ENCODE measurements at regions not wholly inside any gene's neighbourhood (a gene's known extent, or its start where the extent isn't known, plus 50 kb on each side); places are given as distances from the start of the nearest gene placed in this dataset.

DNA sequence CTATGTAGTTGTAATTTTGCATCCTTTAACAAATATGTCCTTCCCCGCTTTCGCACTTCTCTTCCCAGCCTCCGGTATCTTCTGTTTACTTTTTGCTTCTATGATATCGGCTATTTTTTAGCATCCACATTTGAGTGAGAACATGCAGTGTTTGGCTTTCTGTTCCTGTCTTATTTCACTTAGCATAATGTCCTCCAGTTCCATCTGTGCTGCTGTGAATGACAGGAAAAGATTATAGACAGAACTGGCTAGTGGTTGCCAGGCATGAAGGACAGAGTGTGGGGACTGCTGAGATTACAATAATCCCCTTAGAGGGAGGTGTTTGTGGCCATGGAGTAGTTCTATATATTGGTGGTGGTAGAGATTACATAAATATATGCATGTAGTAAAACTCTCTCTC, 588.6 kb downstream of the NLGN4X start:
- DNase-seq: no peak
- Histone ChIP-seq H3K36me3 (ENCODE audit: control insufficient read depth in 1 of 2, insufficient read depth in 2 of 2, low read length in 1 of 2) (no peaks in the 10 kb centered on the region), H3K9me3 (ENCODE audit: control insufficient read depth, low read length) (no peaks in the 10 kb centered on the region), H3K27ac (ENCODE audit: low read depth in 1 of 2, low read length in 2 of 2) (no peak overlapping the region), H3K27me3 (ENCODE audit: control insufficient read depth in 1 of 2, insufficient read depth in 2 of 2, low read length in 1 of 2) (no peaks in the 10 kb centered on the region), H3K4me1 (ENCODE audit: control insufficient read depth in 1 of 2, insufficient read depth in 2 of 2, low read length in 2 of 2) (no peaks in the 10 kb centered on the region), H3K4me3 (ENCODE audit: low read length in 2 of 2) (no peak overlapping the region)
- WGBS, 2 donors: 65 to 78% methylated on average over 4 of the region's 4 CpGs
- no peak for ATAC-seq (ENCODE audit: low FRiP score)
- intact Hi-C loops (cut with DNase I): no loop called here

DNA sequence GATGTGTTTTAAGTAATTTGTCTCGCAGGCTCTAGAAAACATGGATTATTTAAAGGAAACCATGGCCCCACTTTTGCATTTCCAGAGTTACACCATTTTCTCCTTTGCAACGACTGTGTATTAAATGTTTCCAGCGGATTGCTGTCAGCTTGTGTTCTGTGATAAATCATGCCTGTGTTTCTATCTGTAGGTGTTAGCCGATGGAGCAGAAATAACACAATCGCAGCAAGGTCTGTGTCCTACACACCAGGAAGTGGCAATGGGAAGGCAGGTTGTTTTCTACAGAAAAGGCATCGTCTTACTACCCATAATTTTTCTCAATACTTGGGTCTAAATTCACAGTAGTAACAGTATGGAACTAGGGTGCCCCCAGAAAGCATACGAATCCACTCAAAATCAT, 590.1 kb downstream of the NLGN4X start:
- H3K27me3 ChIP-seq (ENCODE audit: control insufficient read depth in 1 of 2, insufficient read depth in 2 of 2, low read length in 1 of 2): no peaks in the 10 kb centered on the region
- H3K27ac ChIP-seq (ENCODE audit: low read depth in 1 of 2, low read length in 2 of 2): no peak overlapping the region
- no peaks in the 10 kb centered on the region for H3K4me1 ChIP-seq (ENCODE audit: control insufficient read depth in 1 of 2, insufficient read depth in 2 of 2, low read length in 2 of 2)
- intact Hi-C loops (cut with DNase I): no loop called here
- WGBS, 2 donors: 73 to 78% methylated on average over 7 of the region's 7 CpGs
- no peak overlapping the region for H3K4me3 ChIP-seq (ENCODE audit: low read length in 2 of 2)
- no peaks in the 10 kb centered on the region for H3K36me3 ChIP-seq (ENCODE audit: control insufficient read depth in 1 of 2, insufficient read depth in 2 of 2, low read length in 1 of 2)
- ATAC-seq (ENCODE audit: low FRiP score) (no peak), DNase-seq (no peak)
- H3K9me3 ChIP-seq (ENCODE audit: control insufficient read depth, low read length): no peaks in the 10 kb centered on the region

- no peaks in the 10 kb centered on the region for H3K9me3 ChIP-seq (ENCODE audit: control insufficient read depth, low read length)
- H3K27ac ChIP-seq (ENCODE audit: low read depth in 1 of 2, low read length in 2 of 2): no peak overlapping the region
- ATAC-seq (ENCODE audit: low FRiP score): no peak
- no peaks in the 10 kb centered on the region for H3K36me3 ChIP-seq (ENCODE audit: control insufficient read depth in 1 of 2, insufficient read depth in 2 of 2, low read length in 1 of 2)
- H3K4me3 ChIP-seq (ENCODE audit: low read length in 2 of 2): no peak overlapping the region
- no peaks in the 10 kb centered on the region for H3K27me3 ChIP-seq (ENCODE audit: control insufficient read depth in 1 of 2, insufficient read depth in 2 of 2, low read length in 1 of 2)
- intact Hi-C loops (cut with DNase I): no loop called here
- no peaks in the 10 kb centered on the region for H3K4me1 ChIP-seq (ENCODE audit: control insufficient read depth in 1 of 2, insufficient read depth in 2 of 2, low read length in 2 of 2)
- DNase-seq: no peak
Observed at GRCh38 chrX:5632887-5633286, 595.8 kb downstream of the NLGN4X start.

DNA sequence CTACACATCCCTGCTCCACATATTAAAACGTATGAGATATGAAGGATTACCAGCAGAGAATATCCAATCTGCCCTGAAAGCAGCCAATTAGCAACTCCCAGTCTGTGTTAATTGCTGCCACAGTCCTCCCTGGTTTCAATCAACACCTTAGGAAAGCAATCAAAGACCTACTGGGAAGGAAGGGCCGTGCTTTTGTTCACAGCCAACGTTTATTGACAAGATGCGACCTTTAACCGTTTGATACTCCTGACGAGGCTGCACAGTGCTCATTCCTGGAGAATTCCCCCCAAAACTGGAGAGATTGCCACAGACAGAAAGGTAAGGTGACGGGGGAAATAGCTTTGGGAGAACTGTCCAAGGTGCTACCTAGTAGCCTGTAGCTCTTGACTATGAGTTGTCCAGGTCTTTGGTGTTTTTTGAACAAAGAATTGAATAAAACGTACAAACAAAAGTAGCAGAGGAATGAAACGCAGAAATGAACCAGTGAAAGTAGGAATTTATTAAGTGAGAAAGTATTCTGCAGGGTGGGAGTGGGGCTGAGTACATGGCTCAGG, 596.5 kb downstream of the NLGN4X start:
- no peak overlapping the region for H3K4me3 ChIP-seq (ENCODE audit: low read length in 2 of 2)
- no peaks in the 10 kb centered on the region for H3K27me3 ChIP-seq (ENCODE audit: control insufficient read depth in 1 of 2, insufficient read depth in 2 of 2, low read length in 1 of 2)
- no peaks in the 10 kb centered on the region for H3K9me3 ChIP-seq (ENCODE audit: control insufficient read depth, low read length)
- 29 to 35% methylated on average over 9 of the region's 9 CpGs for WGBS, 2 donors
- no peaks in the 10 kb centered on the region for H3K4me1 ChIP-seq (ENCODE audit: control insufficient read depth in 1 of 2, insufficient read depth in 2 of 2, low read length in 2 of 2)
- ATAC-seq (ENCODE audit: low FRiP score) (no peak), DNase-seq (no peak)
- intact Hi-C loops (cut with DNase I): no loop called here
- no peaks in the 10 kb centered on the region for H3K36me3 ChIP-seq (ENCODE audit: control insufficient read depth in 1 of 2, insufficient read depth in 2 of 2, low read length in 1 of 2)
- H3K27ac ChIP-seq (ENCODE audit: low read depth in 1 of 2, low read length in 2 of 2): no peak overlapping the region

DNA sequence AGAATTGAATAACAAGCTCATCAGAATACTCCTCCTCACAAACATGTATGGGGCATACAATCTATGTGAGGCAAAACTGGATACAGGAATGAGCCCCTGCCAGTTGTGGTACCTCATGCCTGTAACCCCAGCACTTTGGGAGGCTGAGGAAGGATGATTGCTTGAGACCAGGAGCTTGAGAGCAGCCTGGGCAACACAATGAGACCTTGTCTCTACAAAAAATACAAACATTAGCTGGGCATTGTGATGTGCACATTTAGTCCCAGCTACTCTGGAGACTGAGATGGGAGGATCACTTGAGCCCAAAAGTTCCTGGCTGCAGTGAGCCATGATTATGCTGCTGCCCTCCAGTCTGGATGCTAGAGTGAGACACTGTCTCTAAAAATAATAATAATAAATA, 611.0 kb downstream of the NLGN4X start:
- ATAC-seq (ENCODE audit: low FRiP score): no peak

DNA sequence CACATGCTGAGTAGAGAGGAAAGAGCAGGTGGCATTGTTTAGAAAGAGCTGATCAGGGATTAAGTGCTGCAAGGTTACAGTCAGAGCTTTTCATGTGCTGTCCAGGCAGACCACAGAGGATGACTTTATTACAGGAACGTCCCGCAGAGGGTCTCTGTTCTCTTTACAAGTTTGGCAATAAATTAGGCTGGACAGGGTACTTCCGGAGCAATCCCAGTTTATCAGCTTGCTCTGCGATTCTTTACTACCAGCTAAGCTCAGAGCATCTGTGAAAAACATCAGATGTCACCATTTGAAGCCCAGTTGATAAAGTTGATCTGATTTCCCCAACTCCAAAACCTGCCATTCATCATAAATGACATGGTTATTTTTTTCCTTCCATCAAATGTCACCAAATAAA, 633.1 kb downstream of the NLGN4X start:
- intact Hi-C loops (cut with DNase I): no loop called here
- Histone ChIP-seq H3K27me3 (ENCODE audit: control insufficient read depth in 1 of 2, insufficient read depth in 2 of 2, low read length in 1 of 2) (no peaks in the 10 kb centered on the region), H3K4me1 (ENCODE audit: control insufficient read depth in 1 of 2, insufficient read depth in 2 of 2, low read length in 2 of 2) (no peaks in the 10 kb centered on the region), H3K4me3 (ENCODE audit: low read length in 2 of 2) (no peak overlapping the region), H3K9me3 (ENCODE audit: control insufficient read depth, low read length) (no peaks in the 10 kb centered on the region), H3K27ac (ENCODE audit: low read depth in 1 of 2, low read length in 2 of 2) (no peak overlapping the region), H3K36me3 (ENCODE audit: control insufficient read depth in 1 of 2, insufficient read depth in 2 of 2, low read length in 1 of 2) (no peaks in the 10 kb centered on the region)
- ATAC-seq (ENCODE audit: low FRiP score) (no peak), DNase-seq (no peak)
- 4 to 5% methylated on average over 4 of the region's 4 CpGs for WGBS, 2 donors

More for the DNA sequence above, 611.0 kb downstream of the NLGN4X start:
- intact Hi-C loops (cut with DNase I): no loop called here
- H3K4me3 ChIP-seq (ENCODE audit: low read length in 2 of 2): no peak overlapping the region
- no peaks in the 10 kb centered on the region for H3K9me3 ChIP-seq (ENCODE audit: control insufficient read depth, low read length)
- H3K36me3 ChIP-seq (ENCODE audit: control insufficient read depth in 1 of 2, insufficient read depth in 2 of 2, low read length in 1 of 2): no peaks in the 10 kb centered on the region
- H3K4me1 ChIP-seq (ENCODE audit: control insufficient read depth in 1 of 2, insufficient read depth in 2 of 2, low read length in 2 of 2): no peaks in the 10 kb centered on the region
- no peak overlapping the region for H3K27ac ChIP-seq (ENCODE audit: low read depth in 1 of 2, low read length in 2 of 2)
- DNase-seq: no peak
- no peaks in the 10 kb centered on the region for H3K27me3 ChIP-seq (ENCODE audit: control insufficient read depth in 1 of 2, insufficient read depth in 2 of 2, low read length in 1 of 2)

GRCh38 chrX:5586726-5587125, 641.9 kb downstream of the NLGN4X start:
- H3K4me1 ChIP-seq (ENCODE audit: control insufficient read depth in 1 of 2, insufficient read depth in 2 of 2, low read length in 2 of 2): no peaks in the 10 kb centered on the region
- H3K27ac ChIP-seq (ENCODE audit: low read depth in 1 of 2, low read length in 2 of 2): no peak overlapping the region
- intact Hi-C loops (cut with DNase I): no loop called here
- no peaks in the 10 kb centered on the region for H3K27me3 ChIP-seq (ENCODE audit: control insufficient read depth in 1 of 2, insufficient read depth in 2 of 2, low read length in 1 of 2)
- no peaks in the 10 kb centered on the region for H3K36me3 ChIP-seq (ENCODE audit: control insufficient read depth in 1 of 2, insufficient read depth in 2 of 2, low read length in 1 of 2)
- no peaks in the 10 kb centered on the region for H3K9me3 ChIP-seq (ENCODE audit: control insufficient read depth, low read length)
- no peak for ATAC-seq (ENCODE audit: low FRiP score)
- no peak overlapping the region for H3K4me3 ChIP-seq (ENCODE audit: low read length in 2 of 2)
- DNase-seq: no peak

- WGBS, 2 donors: 55 to 56% methylated on average over 1 of the region's 1 CpG
- Histone ChIP-seq H3K27ac (ENCODE audit: low read depth in 1 of 2, low read length in 2 of 2) (no peak overlapping the region), H3K36me3 (ENCODE audit: control insufficient read depth in 1 of 2, insufficient read depth in 2 of 2, low read length in 1 of 2) (no peaks in the 10 kb centered on the region), H3K4me3 (ENCODE audit: low read length in 2 of 2) (no peak overlapping the region), H3K9me3 (ENCODE audit: control insufficient read depth, low read length) (no peaks in the 10 kb centered on the region), H3K4me1 (ENCODE audit: control insufficient read depth in 1 of 2, insufficient read depth in 2 of 2, low read length in 2 of 2) (no peaks in the 10 kb centered on the region), H3K27me3 (ENCODE audit: control insufficient read depth in 1 of 2, insufficient read depth in 2 of 2, low read length in 1 of 2) (no peaks in the 10 kb centered on the region)
- ATAC-seq (ENCODE audit: low FRiP score) (no peak), DNase-seq (no peak)
- intact Hi-C loops (cut with DNase I): no loop called here
Observed at GRCh38 chrX:5575407-5575806, 653.3 kb downstream of the NLGN4X start.

DNA sequence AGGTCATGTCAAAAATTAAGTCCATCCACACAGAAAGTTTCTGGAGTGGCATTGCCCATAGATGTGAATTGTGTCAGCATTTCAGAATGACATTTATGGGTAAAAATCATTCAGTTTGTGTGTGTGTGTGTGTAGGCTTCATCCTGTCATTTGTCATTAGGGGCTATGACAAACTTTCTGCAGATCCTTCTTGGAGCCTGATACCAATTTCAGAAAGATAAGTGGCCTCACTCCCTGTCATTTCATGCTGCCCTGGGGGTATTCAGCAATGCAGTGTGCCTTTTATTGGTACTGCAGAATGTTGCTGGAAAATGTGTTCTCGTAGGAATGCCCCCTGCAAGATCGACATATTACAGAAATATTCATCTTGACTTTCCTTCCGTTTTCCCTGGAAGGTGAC, 659.7 kb downstream of the NLGN4X start:
- no peak for ATAC-seq (ENCODE audit: low FRiP score)
- Histone ChIP-seq H3K27ac (ENCODE audit: low read depth in 1 of 2, low read length in 2 of 2) (no peak overlapping the region), H3K4me3 (ENCODE audit: low read length in 2 of 2) (no peak overlapping the region), H3K27me3 (ENCODE audit: control insufficient read depth in 1 of 2, insufficient read depth in 2 of 2, low read length in 1 of 2) (no peaks in the 10 kb centered on the region), H3K9me3 (ENCODE audit: control insufficient read depth, low read length) (no peaks in the 10 kb centered on the region), H3K36me3 (ENCODE audit: control insufficient read depth in 1 of 2, insufficient read depth in 2 of 2, low read length in 1 of 2) (no peaks in the 10 kb centered on the region), H3K4me1 (ENCODE audit: control insufficient read depth in 1 of 2, insufficient read depth in 2 of 2, low read length in 2 of 2) (no peaks in the 10 kb centered on the region)
- intact Hi-C loops (cut with DNase I): no loop called here
- DNase-seq: no peak
- 20 to 36% methylated on average over 3 of the region's 3 CpGs for WGBS, 2 donors
